HG02852 (cell line): ENCODE measurements at regions not wholly inside any gene's neighbourhood (a gene's known extent, or its start where the extent isn't known, plus 50 kb on each side); places are given as distances from the start of the nearest gene placed in this dataset.
"Not testable (repeated sequence)": the region's sequence is repeated elsewhere in the genome, so short reads cannot be mapped to it uniquely, and the experiment has no call there.

Experiments used
- ATAC-seq: cut with Tn5 transposase; IDR thresholded peaks from one replicate; pipeline ENCODE4 v1.9.1; 2021; ENCODE audit warnings: mild to moderate bottlenecking, moderate library complexity; ENCODE audit not compliant: unreplicated experiment

DNA sequence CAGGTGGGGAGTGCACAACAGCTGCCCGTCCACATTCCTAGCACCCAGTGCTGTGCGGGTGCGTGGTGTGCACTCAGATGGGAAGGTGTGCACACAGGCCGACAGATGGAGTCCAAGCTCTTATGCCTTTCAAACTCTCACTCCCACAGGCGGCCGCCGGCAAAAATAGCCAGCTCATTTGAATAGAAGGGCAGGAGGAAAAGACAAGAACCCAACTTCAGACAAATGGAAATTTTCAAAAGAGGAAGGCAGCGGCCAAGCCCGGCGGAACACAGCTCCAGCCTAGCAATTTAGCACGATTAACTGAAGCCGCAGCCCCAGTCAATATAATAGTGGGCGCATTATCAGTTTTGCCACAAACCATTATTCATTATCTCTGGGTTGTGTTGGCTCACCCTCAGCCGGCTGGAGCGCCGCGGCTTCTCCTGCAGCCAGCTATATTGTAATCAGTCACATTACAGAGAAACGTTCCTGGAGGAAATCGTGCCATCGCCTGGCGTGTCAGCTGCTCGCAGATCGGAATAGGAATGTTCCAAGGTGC lies 103.9 kb upstream of the SEC14L1 start:
- ATAC-seq = no peak

DNA sequence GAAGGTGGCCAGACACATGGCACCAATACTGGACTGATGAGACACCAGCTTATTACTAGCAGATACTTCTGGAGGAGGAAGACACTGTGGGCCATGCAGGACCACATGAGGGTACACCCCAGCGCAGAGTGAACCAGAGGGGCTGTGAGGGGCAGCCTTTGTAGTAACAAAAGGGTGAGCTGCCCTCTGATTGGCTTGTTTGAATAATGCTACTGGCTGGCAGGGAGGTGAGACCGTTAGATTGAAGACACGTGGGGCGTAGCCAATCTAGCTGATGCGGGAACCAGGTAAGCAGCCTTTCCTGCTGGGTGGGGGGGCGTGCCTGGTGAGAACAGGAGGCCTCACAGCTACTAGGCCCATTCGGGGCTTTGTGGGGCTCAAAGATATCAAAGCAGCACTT lies 102.8 kb upstream of the SEC14L1 start:
- no peak for ATAC-seq

DNA sequence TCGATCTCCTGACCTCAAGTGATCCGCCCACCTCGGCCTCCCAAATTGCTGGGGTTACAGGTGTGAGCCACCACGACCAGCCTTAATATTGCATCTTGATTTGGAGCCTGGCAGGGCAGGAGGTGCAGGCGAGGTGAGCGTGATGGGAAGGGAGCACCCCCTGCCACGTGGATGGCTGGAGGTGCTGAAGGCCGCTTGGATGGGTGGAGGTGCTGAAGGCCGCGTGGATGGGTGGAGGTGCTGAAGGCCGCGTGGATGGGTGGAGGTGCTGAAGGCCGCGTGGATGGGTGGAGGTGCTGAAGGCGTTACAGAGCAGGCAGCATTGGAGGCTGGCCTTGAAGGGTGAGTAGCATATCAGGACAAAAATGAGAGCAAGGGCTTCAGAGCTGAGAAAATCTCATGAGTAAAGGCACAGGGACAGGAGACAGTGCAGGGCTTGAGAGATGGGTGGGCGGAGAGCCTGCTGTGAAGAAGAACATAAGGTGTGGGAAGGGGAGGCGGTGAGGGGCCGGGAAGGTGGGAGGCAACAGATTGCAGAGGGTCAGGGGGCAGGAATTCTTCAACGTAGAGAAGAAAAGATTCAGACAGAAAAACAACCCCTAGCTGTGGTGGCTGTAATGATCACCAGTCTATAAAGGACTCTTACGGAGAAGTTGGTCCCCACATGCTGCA lies 101.7 kb upstream of the SEC14L1 start:
- no peak for ATAC-seq

DNA sequence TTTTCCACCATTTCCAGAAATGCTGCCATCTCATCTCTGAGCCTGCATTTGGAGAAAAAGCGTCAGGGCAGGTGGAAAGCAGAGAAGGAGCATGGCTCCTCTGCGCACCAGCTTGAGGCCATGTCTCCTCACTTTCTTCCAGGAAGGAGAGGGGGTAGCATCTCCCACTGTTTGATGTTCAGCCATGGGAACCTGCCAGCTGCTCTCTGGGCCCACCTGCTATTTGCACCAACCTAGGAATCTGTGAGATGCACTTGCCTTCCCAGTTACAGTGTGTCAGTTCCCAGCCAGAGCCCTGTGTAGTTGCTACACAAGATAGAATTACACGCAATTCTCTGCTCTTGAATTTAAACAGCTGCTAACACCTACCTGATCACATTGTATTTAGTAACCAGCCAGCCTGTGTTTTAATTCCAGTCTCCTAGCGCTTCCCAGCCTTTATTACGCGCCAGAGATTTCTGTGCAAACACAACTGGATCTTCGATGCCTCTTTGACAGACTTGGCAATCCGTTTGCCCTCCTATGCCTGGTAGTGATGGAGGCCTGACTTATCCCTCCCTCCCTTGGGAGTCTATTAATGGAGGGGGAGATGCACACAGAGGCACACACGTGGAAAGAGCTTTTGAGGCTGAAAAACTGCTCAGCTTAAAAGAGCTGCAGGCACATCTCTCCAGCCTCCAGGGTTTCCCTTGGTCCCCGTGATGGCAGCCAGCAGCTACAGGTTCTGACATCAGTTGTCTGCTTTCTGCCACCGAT lies 98.1 kb upstream of the SEC14L1 start:
- no peak for ATAC-seq

DNA sequence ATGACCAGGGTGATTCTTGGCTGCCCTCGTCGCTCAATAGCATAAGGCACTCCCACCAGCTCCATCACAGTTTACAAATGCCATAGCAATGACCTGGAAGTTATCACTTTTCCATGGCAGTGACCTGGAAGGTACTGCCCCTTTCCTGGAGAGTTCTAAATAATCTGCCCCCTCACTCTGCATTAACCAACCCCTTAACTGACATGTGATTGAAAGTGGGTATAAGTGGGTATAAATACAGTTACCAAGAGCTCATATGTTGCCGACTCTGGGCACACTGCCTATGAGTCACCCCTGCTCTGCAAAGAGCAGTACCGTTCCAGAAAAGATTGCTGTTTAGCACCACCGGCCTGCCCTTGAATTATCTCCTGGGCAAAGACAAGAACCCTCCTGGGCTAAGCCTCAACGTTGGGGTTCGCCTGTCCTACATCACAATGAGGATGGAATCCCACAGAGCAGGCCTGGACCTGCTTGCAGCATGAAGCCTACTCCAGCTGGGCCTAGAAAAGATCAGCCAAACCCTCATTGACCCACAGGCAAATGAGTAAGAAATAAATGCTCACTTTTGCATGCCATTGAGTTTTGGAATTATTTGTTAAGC lies 95.2 kb upstream of the SEC14L1 start:
- ATAC-seq = no peak

DNA sequence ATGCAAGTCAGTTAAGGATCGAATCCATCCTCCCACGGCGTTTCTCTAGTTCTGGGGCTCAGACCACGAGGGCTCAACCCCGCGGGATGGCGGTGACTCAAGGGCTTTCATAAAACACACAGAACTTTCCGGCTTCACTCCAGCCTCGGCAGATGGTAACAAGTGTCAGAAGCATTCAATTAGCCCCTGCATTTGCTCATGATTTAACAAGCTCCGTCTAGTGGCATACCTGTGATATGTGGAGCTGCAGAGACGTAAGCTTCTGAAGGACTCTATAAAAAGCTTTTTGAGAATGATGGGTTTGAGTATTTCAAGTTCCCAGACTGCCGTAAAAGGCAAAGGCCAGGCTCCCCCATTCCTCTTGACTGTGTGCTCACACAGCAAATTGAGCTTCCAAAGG lies 91.3 kb upstream of the SEC14L1 start:
- ATAC-seq = no peak

DNA sequence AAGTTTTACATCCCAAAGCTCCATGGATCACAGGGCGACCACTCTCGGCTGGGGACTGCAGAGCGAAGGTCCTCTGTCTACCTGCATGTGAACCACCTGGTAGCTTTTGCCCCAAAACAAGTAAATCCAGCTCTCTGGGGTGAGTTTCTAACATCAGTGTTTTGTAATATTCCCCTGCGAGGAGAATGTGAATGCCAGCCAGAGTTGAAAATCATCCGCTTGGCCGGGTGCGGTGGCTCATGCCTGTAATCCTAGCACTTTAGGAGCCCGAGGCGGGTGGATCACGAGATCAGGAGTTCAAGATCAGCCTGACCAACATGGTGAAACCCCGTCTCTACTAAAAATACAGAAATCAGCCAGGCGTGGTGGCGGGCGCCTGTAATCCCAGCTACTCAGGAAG lies 89.9 kb upstream of the SEC14L1 start:
- not testable (repeated sequence) for ATAC-seq

DNA sequence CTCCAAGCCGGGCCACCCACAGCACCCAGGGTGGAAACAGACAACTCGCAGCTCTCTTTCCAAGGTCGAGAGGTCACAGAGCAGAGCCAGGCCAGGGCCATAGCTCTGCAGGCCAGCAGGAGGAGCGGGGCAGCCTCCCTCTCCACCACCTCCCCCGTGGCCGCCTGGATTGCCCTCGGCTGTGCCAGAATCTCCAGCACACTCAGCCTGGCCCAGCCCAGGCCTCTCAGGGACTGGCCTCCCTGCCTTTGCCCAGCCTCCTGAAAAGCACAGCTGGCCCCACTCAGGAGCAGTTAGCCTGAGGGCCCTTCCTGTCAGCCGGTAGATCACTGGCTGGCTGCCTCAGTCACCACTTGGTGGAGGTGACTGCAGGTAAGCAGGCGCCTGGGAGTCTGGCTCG lies 85.8 kb upstream of the SEC14L1 start:
- no peak for ATAC-seq

DNA sequence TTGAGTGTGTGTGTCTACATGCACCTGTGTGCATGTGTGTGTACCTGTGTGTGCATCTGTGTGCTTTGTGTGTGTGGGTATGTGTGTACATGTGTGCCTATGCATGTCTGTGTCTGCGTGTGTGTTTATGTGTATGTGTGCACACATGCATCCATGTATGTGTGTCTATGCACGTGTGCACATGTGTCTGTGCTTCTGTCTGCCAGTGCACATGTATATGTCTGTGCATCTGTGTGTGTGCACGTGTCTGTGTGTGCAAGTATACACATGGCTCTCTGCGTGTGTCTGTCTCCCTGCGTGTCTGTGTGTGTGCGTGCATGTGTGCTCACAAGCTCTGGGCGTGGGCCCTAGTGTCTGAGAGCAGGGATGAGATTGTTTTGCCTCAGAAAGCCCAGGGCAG lies 85.3 kb upstream of the SEC14L1 start:
- no peak for ATAC-seq

DNA sequence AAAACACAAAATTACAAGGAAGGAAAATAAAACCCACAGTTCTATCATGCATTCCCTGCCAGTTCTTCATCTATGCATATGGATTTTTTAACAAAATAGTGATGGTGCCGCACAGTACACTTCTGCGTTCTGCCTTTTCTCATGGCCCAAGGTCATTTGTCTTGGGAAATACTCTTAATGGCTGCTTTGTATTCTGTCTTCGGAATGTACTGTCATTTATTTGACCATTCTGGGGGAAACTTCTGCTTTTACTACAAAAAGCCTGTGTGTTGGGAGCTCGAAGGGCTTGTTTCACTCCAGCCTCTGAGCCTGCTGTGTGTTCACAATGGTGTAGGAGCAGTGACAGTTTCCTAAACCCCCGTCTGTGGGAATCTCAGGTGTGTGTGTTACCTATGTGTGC lies 82.8 kb upstream of the SEC14L1 start:
- ATAC-seq = no peak

DNA sequence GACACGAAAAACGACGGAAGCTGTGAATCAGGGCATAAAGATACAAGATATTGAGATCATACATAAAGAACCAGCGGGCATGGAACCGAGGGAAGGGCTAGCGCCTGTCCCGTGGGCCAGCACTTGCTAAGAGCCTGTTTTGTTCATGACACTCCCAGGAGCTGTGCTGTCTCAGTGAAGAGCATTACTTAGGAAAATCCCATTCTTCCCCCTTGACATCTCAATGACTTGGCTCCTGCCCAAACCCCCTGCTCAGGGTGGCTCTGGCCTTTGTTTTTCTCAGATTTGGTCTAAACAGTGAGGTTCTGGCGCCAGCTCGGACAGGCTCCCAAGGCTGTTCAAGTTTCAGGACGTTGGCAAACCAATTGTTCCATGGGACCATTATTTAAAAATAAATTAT lies 79.1 kb upstream of the SEC14L1 start:
- ATAC-seq = no peak

DNA sequence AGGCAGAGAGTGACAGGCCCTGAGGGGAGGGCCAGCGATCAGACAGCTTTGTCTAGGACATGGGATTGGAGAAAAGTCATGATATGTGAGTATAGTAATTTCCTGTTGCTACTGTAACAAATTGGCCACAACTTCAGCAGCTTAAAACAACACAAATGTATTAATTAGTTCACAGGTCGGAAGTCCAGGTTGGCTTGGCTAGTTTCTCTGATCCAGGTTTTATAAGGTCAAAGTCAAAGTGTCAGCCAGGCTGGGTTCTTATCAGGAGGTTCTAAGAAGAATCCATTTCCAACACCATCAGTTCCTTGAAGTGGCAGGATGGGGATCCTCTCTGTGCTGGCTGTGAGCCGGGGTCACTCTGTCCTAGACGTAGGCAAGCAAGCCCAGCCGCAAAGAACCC lies 76.2 kb upstream of the SEC14L1 start:
- ATAC-seq = no peak

DNA sequence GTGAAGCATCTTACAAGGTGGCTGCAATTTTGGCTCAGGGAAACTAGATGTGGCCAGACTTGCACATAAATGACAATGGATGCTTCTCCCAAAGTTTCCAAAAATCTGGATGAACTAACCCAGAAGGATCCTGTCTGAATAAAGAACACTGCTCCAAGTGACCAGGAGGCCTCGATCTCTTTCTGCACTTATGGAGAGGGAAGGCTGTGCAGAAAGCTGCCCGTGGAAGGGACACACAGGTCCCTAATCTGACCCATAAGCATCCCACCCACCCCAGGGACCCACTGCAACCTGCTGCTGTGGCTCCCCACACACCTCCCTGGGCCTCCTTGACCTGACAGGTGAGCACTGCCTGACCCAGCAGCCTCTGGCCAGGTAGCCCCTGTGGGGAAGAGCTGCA lies 74.6 kb upstream of the SEC14L1 start:
- no peak for ATAC-seq

DNA sequence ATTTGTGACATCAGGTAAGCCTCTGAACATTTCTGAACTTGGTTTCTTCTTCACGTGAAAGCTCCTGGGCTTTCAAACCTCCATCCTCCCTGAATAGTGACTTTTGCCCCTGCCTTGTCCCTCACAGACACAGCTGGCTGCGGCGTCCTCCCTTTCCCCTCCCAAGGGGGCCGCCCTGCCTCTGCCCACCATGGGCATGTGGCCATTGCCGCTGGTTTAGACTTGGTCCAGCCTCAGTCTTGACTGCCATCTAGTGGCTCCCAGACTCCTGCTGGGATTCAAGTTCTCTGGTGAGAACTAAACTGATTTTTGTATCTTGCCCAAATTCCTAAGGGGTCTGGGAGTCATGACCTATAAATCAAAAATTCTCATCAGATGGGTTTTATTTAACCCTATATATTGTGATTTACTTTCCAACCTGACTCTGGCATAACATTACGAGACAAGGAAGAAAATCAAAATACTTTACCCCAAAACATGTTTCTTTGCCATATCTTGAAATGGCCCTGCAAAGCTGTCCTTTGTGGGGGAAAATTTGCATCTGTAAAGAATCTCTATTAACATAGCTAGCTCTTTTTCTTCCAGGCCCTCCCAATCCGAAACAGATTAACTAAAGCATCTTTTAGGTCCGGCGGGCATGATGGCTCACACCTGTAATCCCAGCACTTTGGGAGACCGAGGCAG lies 73.9 kb upstream of the SEC14L1 start:
- ATAC-seq = not testable (repeated sequence)

DNA sequence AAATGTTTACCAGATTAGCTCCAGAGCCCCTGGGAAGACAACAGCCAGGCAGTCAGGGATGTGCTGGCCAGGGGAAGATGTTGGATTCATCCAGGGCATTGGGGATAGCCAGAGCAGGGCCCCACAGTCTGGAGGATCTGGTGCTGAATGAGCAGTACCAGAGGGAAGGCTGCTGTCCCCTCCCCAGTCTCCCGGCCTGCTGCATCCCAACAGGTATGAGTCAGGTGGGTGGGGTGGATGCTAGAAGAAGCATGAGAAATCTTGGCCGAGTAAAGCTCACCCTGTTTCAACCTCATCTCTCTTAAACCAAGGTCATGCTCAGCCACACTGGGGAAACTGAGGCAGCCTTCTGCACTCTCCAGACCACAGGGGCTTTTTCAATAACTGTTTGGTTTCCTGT lies 71.9 kb upstream of the SEC14L1 start:
- no peak for ATAC-seq

DNA sequence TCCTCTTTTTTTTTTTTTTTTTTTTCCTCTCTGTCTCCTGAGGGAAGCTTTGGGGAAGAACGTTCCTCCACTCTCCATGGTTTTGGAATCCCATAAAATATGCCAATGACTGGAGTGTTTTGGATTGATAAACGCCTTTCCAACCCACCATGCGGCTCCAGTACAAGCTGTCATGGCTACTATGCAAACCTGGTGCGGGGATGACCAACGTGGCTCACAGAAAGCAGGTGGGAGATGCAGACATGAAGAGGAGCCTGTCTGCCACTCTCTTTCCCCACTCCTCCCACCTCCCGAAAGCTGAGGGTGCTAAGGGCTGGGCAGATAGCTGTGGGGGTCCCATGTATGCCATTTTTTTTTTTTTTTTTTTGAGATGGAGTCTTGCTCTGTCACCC lies 69.9 kb upstream of the SEC14L1 start:
- ATAC-seq = no peak

DNA sequence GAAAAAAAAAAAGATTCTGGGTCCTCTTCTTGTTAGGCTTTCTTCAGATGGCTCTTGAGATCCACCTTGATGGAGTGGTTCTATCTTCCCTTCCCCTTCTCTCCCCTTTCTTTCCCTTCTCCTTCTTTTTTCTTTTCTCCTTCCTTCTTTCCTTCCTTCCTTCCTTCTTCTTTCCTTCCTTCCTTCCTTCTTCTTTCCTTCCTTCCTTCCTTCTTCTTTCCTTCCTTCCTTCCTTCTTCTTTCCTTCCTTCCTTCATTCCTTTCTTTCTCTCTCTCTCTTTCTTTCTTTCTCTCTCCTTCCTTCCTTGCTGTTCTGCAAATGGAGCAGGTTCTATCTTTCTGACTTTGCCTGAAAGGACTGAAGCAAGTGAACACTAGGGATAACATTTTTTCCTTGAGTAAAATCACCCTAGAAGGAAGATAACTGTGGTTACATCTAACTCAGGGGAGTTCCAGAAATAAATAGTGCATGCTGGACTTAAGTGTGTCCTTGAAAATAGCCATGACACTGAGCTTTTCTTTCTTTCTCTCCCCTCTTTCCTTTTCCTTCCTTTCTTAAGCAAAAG lies 68.8 kb upstream of the SEC14L1 start:
- ATAC-seq = no peak

DNA sequence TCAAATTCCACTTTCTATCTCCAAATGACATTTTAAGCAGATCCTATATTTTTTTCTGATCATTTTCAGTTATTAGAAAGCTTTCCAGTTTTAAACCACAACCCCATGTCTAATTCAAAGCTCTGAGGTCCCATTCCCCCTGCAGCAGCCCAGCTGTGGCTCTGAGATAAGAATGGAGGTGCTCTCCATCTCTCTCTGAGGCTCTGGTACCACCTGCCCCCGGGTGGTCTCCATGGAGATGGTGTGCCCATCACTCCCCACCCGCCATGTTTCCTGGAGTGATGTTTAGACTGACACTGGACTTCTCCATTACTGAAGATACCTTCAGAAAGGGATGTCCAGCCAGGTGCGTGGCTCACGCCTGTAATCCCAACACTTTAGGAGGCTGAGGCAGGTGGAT lies 68.1 kb upstream of the SEC14L1 start:
- no peak for ATAC-seq

DNA sequence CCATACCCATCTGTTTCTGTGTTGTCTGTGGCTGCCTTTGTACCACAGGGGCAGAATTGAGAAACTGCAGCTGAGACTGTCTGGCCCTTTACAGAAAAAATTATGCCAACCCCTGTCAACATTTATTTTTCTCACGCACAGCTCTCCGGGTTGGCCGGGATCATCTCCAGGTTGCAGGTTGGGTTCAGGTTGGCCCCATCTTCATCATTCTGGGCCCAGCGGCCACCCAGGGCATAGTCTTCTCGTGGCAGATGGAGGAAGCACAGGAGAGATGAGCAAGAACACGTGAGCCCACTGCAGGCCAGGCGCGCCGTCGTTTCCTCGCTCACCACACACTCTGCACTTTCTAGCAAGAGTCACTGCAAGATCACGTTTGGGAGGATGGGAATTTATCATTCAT lies 66.1 kb upstream of the SEC14L1 start:
- no peak for ATAC-seq

DNA sequence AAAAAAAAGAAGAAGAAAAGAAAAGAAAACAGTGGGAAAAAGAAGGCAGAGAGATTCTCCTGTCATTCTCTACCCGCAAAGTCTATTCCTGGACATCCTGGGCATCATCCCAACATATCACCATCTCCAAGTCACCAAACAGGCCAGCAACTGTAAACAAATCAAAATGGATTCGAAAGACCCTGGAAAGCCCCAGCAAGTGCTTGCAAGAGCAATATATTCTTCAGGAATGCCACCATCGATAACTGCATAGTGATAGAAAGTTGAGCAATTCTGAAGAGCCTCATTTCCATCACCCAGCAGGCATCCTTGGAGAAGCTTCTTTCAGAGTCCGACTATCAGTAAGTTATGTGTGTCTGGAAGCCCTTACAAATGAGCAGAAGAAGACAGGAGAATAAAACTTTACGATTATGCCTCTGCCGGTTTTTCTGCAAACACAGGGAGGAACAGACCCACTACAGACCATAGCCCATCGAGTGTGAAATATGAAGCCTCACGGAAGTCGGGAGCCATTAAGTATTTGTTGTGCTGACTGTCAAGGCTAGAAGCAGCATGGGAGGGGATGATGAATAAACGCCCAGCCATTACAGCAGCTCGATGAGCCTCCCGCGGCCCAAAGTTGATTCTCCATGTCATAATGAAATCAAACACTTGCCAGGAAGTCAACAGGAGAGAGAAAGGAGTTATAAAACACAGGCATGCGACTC lies 64.5 kb upstream of the SEC14L1 start:
- no peak for ATAC-seq

DNA sequence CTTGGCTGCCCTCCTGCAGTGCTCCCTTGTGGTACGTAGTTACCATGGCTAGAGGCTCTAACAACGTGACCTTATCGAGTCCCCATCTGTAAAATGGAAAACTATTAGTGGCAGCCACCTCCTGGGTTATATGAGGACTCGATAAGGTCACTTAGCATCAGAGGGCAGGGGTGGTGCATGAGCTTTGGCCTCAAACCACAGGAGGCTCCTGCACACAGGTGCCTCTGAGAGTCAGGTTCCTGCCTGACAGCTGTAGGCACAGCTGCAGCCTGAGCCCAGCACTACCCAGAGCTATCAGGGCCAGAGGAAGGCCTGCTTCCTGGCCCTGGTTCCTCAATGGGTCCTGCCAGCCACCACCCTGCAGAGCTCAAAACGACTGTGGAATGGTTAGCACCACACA lies 57.2 kb upstream of the SEC14L1 start:
- ATAC-seq = no peak
